GM23248 (cell line): ENCODE measurements at regions not wholly inside any gene's neighbourhood (a gene's known extent, or its start where the extent isn't known, plus 50 kb on each side); places are given as distances from the start of the nearest gene placed in this dataset.

Experiments used
- DNase-seq: peaks from one replicate; pipeline ENCODE4 v3.0.0-alpha.2; 2015
- H2AFZ ChIP-seq: fragments of 200-600 bp; sonication (generic); 2 replicates; pipeline ENCODE4 v1.6.1; 2016; ENCODE audit warnings: antibody characterized with exemption
- H3F3A ChIP-seq: fragments of 200-600 bp; sonication (generic); 2 replicates; pipeline ENCODE4 v1.6.1; 2016; ENCODE audit warnings: mild to moderate bottlenecking, antibody characterized with exemption, mixed run types; ENCODE audit not compliant: insufficient read depth
- H3K27ac ChIP-seq: fragments of 200-600 bp; sonication (generic); 2 replicates; pipeline ENCODE4 v1.5.1; 2016; ENCODE audit warnings: mild to moderate bottlenecking
- H3K27me3 ChIP-seq: fragments of 200-600 bp; sonication (generic); replicated peaks from 2 replicates; pipeline ENCODE4 v1.6.1; 2016; ENCODE audit warnings: mild to moderate bottlenecking; ENCODE audit not compliant: insufficient read depth
- H3K36me3 ChIP-seq: fragments of 200-600 bp; sonication (generic); 2 replicates; pipeline ENCODE4 v1.6.1; 2016; ENCODE audit warnings: low read depth, mild to moderate bottlenecking
- H3K4me1 ChIP-seq: fragments of 200-600 bp; sonication (generic); 2 replicates; pipeline ENCODE4 v1.6.1; 2016; ENCODE audit warnings: mild to moderate bottlenecking; ENCODE audit not compliant: insufficient read depth
- H3K4me2 ChIP-seq: fragments of 200-600 bp; sonication (generic); one replicate; pipeline ENCODE4 v1.6.1; 2016; ENCODE audit warnings: mild to moderate bottlenecking; ENCODE audit not compliant: unreplicated experiment
- H3K4me3 ChIP-seq: fragments of 200-600 bp; sonication (generic); 2 replicates; pipeline ENCODE4 v1.5.1; 2016; ENCODE audit warnings: mild to moderate bottlenecking
- H3K79me2 ChIP-seq: fragments of 200-600 bp; sonication (generic); 2 replicates; pipeline ENCODE4 v1.6.1; 2016; ENCODE audit warnings: mild to moderate bottlenecking; ENCODE audit not compliant: insufficient read depth
- H3K9ac ChIP-seq: fragments of 200-600 bp; sonication (generic); 2 replicates; pipeline ENCODE4 v1.6.1; 2016; ENCODE audit warnings: mild to moderate bottlenecking
- H3K9me2 ChIP-seq: fragments of 200-600 bp; sonication (generic); 2 replicates; pipeline ENCODE4 v1.6.1; 2016; ENCODE audit warnings: mixed run types, mild to moderate bottlenecking, moderate library complexity; ENCODE audit not compliant: insufficient read depth
- H3K9me3 ChIP-seq: fragments of 200-600 bp; sonication (generic); one replicate; pipeline ENCODE4 v1.6.1; 2017; ENCODE audit warnings: low read depth
- H4K20me1 ChIP-seq: fragments of 200-600 bp; sonication (generic); 2 replicates; pipeline ENCODE4 v1.6.0; 2016; ENCODE audit not compliant: insufficient read depth
- EZH2 ChIP-seq: fragments of 200-600 bp; sonication (generic); IDR thresholded peaks from 2 replicates; pipeline ENCODE4 v1.6.1; 2018; ENCODE audit warnings: antibody characterized with exemption, mild to moderate bottlenecking; ENCODE audit not compliant: insufficient read depth, poor library complexity, severe bottlenecking
- EZH2phosphoT487 ChIP-seq: fragments of 200-600 bp; sonication (generic); IDR thresholded peaks from 2 replicates; pipeline ENCODE4 v1.6.1; 2018; ENCODE audit warnings: antibody characterized with exemption, moderate library complexity, mild to moderate bottlenecking, low read depth; ENCODE audit not compliant: insufficient read depth
- WGBS, 2 experiments: methylation state at CpG; one replicate each; pipeline ENCODE4 v1.1.6; 2015 to 2017; ENCODE audit warnings: low lambda C conversion rate in 2 of 2, low coverage in 1 of 2; ENCODE audit errors: missing lambda C conversion rate in 2 of 2; 5-methylcytosine and 5-hydroxymethylcytosine counted together
- in situ Hi-C: fragments of 300-500 bp; cut with MboI; formaldehyde crosslinking; loops from 2 replicates; pipeline ENCODE4 v1.15.0; 2020

DNA sequence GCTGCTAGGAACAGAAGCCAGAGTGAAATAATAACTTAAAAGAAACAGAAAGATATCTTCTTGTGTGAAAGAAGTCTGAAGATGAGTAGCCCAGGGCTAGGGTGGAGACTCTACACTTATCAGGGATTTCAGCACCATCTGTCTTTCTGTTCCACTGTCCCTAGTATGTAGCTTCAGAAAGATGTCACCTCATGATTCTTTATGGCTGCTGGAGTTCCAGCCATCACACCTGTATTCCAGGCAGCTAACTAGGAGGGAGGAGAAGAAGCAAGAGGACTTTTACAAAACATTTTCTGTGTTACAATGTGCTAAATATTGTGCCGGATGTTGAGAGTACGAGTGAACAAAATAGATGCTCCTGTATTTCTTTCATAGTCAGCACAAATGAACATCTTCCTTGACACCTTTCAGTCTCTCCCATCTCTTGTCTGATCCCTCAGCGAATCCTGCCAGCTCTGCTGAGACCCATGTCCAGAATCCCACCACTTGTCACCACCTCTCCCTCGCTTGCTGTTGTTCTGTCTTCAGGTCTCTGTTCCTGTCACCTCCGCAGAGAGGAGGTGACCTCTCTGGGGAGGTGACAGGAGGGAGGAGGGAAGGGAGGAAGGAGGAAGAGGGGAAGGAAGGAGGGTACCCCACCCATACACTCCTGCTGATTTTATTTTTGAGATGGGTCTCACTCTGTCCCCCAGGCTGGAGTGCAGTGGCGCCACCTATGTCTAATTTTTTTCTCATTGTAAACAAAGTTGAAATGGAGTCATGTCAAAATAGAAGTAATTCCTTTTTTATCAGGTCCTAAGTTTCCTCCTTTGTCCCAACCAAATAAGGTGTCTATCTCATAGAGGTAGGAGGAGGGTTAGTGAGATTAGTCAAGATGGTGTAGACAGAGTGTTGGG, 188.9 kb downstream of the TFAP2C start:
- no peak overlapping the region for H3K4me3 ChIP-seq
- no peak for TF ChIP-seq EZH2phosphoT487
- no peak for TF ChIP-seq EZH2
- H3K9ac ChIP-seq, result no peak overlapping the region
- no peaks in the 10 kb centered on the region for H3K4me1 ChIP-seq
- 91 to 93% methylated on average over 6 of the region's 6 CpGs for WGBS, 2 experiments
- no peak overlapping the region for H2AFZ ChIP-seq
- no peak for DNase-seq
- no peaks in the 10 kb centered on the region for H3K9me3 ChIP-seq
- no peaks in the 10 kb centered on the region for H4K20me1 ChIP-seq
- H3F3A ChIP-seq, result no peaks in the 10 kb centered on the region
- H3K36me3 ChIP-seq, result no peaks in the 10 kb centered on the region
- no peak overlapping the region for H3K4me2 ChIP-seq
- no peak overlapping the region for H3K27ac ChIP-seq
- no peaks in the 10 kb centered on the region for H3K9me2 ChIP-seq
- no peaks in the 10 kb centered on the region for H3K79me2 ChIP-seq
- in situ Hi-C loops, result no loop called here
- H3K27me3 ChIP-seq, result no peaks in the 10 kb centered on the region

DNA sequence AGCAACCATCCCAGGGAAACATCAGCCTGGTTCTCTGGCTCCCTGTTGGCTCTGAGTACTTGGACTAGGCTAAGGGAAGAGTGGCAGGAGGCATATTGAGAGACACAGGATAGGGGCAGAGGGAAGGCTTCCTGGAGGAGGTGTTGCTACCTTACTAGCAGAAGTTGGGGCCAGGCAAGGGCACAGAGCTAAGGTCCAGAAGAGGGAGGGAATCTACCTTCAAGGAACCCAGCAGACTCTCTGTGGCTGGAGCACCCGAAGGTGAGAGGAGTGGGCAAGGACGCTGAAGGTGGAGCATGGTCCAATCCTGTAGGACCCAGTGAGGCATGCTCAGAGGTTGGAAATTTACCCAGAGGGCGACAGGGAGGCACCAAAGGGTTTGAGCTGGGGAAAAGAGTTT, 191.9 kb downstream of the TFAP2C start:
- no peak for DNase-seq
- H3F3A ChIP-seq, result peaks cover 5% of the 10 kb centered on the region
- 92 to 97% methylated on average over 3 of the region's 3 CpGs for WGBS, 2 experiments
- H3K4me2 ChIP-seq, result no peak overlapping the region
- H3K36me3 ChIP-seq, result no peaks in the 10 kb centered on the region
- no peaks in the 10 kb centered on the region for H3K9me2 ChIP-seq
- no peak overlapping the region for H3K27ac ChIP-seq
- H3K79me2 ChIP-seq, result no peaks in the 10 kb centered on the region
- no peak overlapping the region for H2AFZ ChIP-seq
- no peaks in the 10 kb centered on the region for H3K9me3 ChIP-seq
- no peaks in the 10 kb centered on the region for H3K27me3 ChIP-seq
- no peaks in the 10 kb centered on the region for H4K20me1 ChIP-seq
- no peak for TF ChIP-seq EZH2
- TF ChIP-seq EZH2phosphoT487, result no peak
- no peak overlapping the region for H3K9ac ChIP-seq
- peaks cover under 1% of the 10 kb centered on the region; the same call in 1 of the 2 replicates for H3K4me1 ChIP-seq
- no peak overlapping the region for H3K4me3 ChIP-seq
- in situ Hi-C loops, result no loop called here

DNA sequence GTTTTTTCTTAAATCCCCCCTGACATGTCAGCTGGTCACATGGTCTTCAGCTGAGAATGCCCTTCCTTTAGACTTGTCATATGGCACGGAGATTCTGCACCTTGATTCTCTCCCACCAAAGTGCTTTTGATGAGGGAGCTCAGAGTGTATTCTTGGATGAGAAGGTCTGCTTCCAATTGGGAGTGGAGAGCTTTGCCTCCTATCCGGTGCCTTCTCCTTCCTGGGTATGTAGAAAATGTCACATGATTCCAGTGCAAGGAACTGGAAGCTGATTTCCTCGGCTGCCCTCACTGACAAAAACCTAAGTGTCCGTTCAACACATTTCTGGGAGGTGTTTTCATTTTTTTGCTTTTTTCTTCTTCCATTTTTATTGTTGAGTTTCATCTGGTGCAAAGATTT, 197.2 kb downstream of the TFAP2C start:
- WGBS, 2 experiments, result 5 to 7% methylated on average over 4 of the region's 4 CpGs
- peak overlapping the region; percentile 65 for H3K4me3 ChIP-seq
- H3K27ac ChIP-seq, result peak overlapping the region; percentile 94

DNA sequence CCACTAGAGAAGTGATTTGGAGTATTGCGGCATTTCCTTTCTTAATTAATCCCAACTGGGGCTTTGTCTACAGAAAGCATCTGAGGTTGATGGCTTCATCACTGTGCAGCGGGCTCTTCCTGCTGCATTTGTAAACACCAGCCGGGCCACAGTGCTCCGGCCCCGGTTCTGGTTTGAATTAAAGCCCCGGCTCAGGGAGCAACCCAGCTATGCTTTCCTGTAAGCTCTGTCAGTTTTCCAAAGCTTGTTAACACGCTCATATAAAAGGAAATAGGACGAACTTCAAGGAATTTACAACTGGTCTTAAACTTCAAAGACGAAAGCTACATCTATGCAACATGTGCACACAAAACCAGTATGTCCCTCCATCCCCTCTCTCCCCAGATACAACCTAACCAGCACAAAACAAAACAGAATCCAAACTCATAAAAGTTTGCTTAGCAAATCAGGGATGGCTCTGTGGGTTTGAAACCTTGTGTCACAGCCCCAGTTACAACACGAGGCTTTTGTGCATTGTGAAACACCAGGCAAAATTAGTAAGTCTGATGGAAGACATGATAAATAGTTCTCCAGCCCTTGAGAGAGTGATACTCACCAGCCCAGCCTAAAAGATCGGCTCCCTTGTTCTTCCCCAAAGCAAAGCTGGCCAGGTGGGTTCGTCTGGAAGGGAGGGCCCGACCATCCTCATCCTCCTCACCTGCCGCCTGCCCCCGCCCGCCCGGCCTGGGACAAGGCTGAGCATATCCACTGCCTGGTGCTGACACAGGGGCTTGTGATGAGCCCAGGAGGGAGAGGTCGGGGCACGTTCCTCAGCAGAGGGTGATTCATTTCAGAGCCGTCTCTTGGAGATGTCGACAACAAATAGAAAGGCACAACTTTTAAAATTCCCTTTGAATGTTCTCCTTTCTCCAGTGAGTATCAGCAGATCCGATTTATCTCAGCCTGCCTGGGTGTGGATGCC, 197.9 kb downstream of the TFAP2C start:
- peak; percentile 93 for DNase-seq
- no peaks in the 10 kb centered on the region for H4K20me1 ChIP-seq
- no peaks in the 10 kb centered on the region for H3K27me3 ChIP-seq
- peaks cover 20% of the 10 kb centered on the region for H3K4me1 ChIP-seq
- H2AFZ ChIP-seq, result peak overlapping the region; percentile 74
- peak overlapping the region; percentile 82 for H3K4me2 ChIP-seq
- H3K79me2 ChIP-seq, result no peaks in the 10 kb centered on the region
- no peaks in the 10 kb centered on the region for H3K9me3 ChIP-seq
- peak overlapping the region; percentile 81 for H3K9ac ChIP-seq
- WGBS, 2 experiments, result 1% methylated on average over 22 of the region's 22 CpGs
- H3K4me3 ChIP-seq, result peak overlapping the region; percentile 65
- no peaks in the 10 kb centered on the region for H3K36me3 ChIP-seq
- peak overlapping the region; percentile 94 for H3K27ac ChIP-seq
- in situ Hi-C loops, result no loop called here
- no peaks in the 10 kb centered on the region for H3K9me2 ChIP-seq
- H3F3A ChIP-seq, result peaks cover 32% of the 10 kb centered on the region
- TF ChIP-seq EZH2 (no peak), EZH2phosphoT487 (no peak)

More for the DNA sequence above, 197.2 kb downstream of the TFAP2C start:
- TF ChIP-seq EZH2 (no peak), EZH2phosphoT487 (no peak)
- Histone ChIP-seq H3K4me2 (peak overlapping the region; percentile 82), H4K20me1 (no peaks in the 10 kb centered on the region), H3K36me3 (no peaks in the 10 kb centered on the region), H3K9ac (peak overlapping the region; percentile 81), H3K9me2 (no peaks in the 10 kb centered on the region), H3F3A (peaks cover 32% of the 10 kb centered on the region), H3K9me3 (no peaks in the 10 kb centered on the region), H3K79me2 (no peaks in the 10 kb centered on the region), H3K4me1 (peaks cover 20% of the 10 kb centered on the region), H3K27me3 (no peaks in the 10 kb centered on the region), H2AFZ (peak overlapping the region; percentile 74)
- no peak for DNase-seq
- in situ Hi-C loops, result no loop called here
